ENCODE measurements at regions not wholly inside any gene's neighbourhood (a gene's known extent, or its start where the extent isn't known, plus 50 kb on each side); places are given as distances from the start of the nearest gene placed in this dataset.

DNA sequence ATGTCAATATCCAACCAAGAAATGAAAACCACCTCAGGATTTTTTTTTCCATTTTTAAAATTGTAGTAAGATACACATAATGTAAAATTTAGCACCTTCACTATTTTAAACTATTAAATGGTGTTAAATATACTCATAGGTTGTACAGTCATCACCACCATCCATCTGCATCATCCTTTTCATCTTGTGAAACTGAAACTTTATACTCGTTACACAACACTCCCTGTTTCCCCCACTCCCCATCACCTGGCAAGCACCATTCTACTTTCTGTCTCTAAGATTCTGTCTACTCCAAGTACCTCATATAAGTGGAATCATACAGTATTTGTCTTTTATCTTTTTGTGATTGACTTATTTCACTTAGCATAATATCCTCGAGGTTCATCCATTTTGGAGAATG lies 335.2 kb upstream of the NPSR1 start:
- H3K9me3 ChIP-seq (ENCODE audit: control insufficient read depth in 1 of 2, insufficient read depth in 1 of 2, low read depth in 1 of 2, low read length in 2 of 2) = no peaks in the 10 kb centered on the region
- no peak overlapping the region for H3K4me3 ChIP-seq (replicated peaks in 1 of 2; ENCODE audit: low read depth in 1 of 2, low read length in 2 of 2)
- RAD21 ChIA-PET (ENCODE audit: low non-redundant PET in 1 of 2, low total read pairs in 2 of 2, uncharacterized antibody in 2 of 2, unreplicated experiment in 2 of 2) = no interaction called here
- peaks cover 0 to 7% of the 10 kb centered on the region in 2 experiments; a peak in 1 of 4 replicates for H3K4me1 ChIP-seq (ENCODE audit: control insufficient read depth in 1 of 2, insufficient read depth in 2 of 2, low read length in 2 of 2)
- POLR2A ChIA-PET = no interaction called here
- no peak for DNase-seq (ENCODE audit: low read depth, low spot score)
- CTCF ChIA-PET = no interaction called here
- H3K27ac ChIP-seq (ENCODE audit: low read depth, low read length) = no peak overlapping the region
- no TSS peak for BruUV-seq (replicated peaks)
- H3K79me2 ChIP-seq (ENCODE audit: insufficient read depth, low read length) = no peaks in the 10 kb centered on the region
- H3K9ac ChIP-seq (ENCODE audit: low read length) = no peak overlapping the region
- no peak for ATAC-seq
- no peak overlapping the region for H3K4me2 ChIP-seq (ENCODE audit: low read length)
- TF ChIP-seq SP1 (IDR thresholded peaks at IDR 0.05; ENCODE audit: low read depth) = no peak
- TF ChIP-seq RAD21 (IDR thresholded peaks at IDR 0.05; ENCODE audit: low read depth) = no peak
- TF ChIP-seq, protein P1, sequence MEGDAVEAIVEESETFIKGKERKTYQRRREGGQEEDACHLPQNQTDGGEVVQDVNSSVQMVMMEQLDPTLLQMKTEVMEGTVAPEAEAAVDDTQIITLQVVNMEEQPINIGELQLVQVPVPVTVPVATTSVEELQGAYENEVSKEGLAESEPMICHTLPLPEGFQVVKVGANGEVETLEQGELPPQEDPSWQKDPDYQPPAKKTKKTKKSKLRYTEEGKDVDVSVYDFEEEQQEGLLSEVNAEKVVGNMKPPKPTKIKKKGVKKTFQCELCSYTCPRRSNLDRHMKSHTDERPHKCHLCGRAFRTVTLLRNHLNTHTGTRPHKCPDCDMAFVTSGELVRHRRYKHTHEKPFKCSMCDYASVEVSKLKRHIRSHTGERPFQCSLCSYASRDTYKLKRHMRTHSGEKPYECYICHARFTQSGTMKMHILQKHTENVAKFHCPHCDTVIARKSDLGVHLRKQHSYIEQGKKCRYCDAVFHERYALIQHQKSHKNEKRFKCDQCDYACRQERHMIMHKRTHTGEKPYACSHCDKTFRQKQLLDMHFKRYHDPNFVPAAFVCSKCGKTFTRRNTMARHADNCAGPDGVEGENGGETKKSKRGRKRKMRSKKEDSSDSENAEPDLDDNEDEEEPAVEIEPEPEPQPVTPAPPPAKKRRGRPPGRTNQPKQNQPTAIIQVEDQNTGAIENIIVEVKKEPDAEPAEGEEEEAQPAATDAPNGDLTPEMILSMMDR (IDR thresholded peaks at IDR 0.05 in 2 of 3, conservative IDR thresholded peaks at IDR 0.05 in 1 of 3; ENCODE audit: borderline replicate concordance in 1 of 3, insufficient read depth in 1 of 3, low read depth in 2 of 3, low read length in 2 of 3) = no peak
- TF ChIP-seq SIN3A (IDR thresholded peaks at IDR 0.05; ENCODE audit: low read depth) = no peak
- no peak for TF ChIP-seq EGR1 (IDR thresholded peaks at IDR 0.05; ENCODE audit: low read depth)
- no peak for TF ChIP-seq EZH2 (IDR thresholded peaks at IDR 0.05)
- TF ChIP-seq SRF (IDR thresholded peaks at IDR 0.05; ENCODE audit: low read depth) = no peak
- TF ChIP-seq POLR2A (IDR thresholded peaks at IDR 0.05; ENCODE audit: borderline replicate concordance, extremely low read depth, insufficient read depth, insufficient read length) = no peak
- no peak for TF ChIP-seq POLR2AphosphoS5 (IDR thresholded peaks at IDR 0.05; ENCODE audit: low read depth, low read length)
- TF ChIP-seq, protein P2, sequence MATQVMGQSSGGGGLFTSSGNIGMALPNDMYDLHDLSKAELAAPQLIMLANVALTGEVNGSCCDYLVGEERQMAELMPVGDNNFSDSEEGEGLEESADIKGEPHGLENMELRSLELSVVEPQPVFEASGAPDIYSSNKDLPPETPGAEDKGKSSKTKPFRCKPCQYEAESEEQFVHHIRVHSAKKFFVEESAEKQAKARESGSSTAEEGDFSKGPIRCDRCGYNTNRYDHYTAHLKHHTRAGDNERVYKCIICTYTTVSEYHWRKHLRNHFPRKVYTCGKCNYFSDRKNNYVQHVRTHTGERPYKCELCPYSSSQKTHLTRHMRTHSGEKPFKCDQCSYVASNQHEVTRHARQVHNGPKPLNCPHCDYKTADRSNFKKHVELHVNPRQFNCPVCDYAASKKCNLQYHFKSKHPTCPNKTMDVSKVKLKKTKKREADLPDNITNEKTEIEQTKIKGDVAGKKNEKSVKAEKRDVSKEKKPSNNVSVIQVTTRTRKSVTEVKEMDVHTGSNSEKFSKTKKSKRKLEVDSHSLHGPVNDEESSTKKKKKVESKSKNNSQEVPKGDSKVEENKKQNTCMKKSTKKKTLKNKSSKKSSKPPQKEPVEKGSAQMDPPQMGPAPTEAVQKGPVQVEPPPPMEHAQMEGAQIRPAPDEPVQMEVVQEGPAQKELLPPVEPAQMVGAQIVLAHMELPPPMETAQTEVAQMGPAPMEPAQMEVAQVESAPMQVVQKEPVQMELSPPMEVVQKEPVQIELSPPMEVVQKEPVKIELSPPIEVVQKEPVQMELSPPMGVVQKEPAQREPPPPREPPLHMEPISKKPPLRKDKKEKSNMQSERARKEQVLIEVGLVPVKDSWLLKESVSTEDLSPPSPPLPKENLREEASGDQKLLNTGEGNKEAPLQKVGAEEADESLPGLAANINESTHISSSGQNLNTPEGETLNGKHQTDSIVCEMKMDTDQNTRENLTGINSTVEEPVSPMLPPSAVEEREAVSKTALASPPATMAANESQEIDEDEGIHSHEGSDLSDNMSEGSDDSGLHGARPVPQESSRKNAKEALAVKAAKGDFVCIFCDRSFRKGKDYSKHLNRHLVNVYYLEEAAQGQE (IDR thresholded peaks at IDR 0.05; ENCODE audit: low read depth) = no peak
- no peak for TF ChIP-seq TCF7L2 (IDR thresholded peaks at IDR 0.05; ENCODE audit: borderline replicate concordance, extremely low read depth, insufficient read depth, insufficient read length)
- TF ChIP-seq YY1 (IDR thresholded peaks at IDR 0.05; ENCODE audit: extremely low read depth, insufficient replicate concordance, low read depth, low read length) = no peak
- TF ChIP-seq, protein P3, sequence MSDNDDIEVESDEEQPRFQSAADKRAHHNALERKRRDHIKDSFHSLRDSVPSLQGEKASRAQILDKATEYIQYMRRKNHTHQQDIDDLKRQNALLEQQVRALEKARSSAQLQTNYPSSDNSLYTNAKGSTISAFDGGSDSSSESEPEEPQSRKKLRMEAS (IDR thresholded peaks at IDR 0.05) = no peak
- TF ChIP-seq ELF1 (IDR thresholded peaks at IDR 0.05; ENCODE audit: borderline replicate concordance, low read depth) = no peak
- no peak for TF ChIP-seq FOSL1 (IDR thresholded peaks at IDR 0.05; ENCODE audit: low read depth)
- no peak for TF ChIP-seq ZFX (IDR thresholded peaks at IDR 0.05)
- TF ChIP-seq, protein P4, sequence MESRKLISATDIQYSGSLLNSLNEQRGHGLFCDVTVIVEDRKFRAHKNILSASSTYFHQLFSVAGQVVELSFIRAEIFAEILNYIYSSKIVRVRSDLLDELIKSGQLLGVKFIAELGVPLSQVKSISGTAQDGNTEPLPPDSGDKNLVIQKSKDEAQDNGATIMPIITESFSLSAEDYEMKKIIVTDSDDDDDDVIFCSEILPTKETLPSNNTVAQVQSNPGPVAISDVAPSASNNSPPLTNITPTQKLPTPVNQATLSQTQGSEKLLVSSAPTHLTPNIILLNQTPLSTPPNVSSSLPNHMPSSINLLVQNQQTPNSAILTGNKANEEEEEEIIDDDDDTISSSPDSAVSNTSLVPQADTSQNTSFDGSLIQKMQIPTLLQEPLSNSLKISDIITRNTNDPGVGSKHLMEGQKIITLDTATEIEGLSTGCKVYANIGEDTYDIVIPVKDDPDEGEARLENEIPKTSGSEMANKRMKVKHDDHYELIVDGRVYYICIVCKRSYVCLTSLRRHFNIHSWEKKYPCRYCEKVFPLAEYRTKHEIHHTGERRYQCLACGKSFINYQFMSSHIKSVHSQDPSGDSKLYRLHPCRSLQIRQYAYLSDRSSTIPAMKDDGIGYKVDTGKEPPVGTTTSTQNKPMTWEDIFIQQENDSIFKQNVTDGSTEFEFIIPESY (IDR thresholded peaks at IDR 0.05; ENCODE audit: extremely low read depth, insufficient replicate concordance, low read length) = no peak
- TF ChIP-seq, protein P5, sequence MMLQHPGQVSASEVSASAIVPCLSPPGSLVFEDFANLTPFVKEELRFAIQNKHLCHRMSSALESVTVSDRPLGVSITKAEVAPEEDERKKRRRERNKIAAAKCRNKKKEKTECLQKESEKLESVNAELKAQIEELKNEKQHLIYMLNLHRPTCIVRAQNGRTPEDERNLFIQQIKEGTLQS (IDR thresholded peaks at IDR 0.05) = no peak
- TF ChIP-seq JUND (IDR thresholded peaks at IDR 0.05) = no peak
- TF ChIP-seq ZNF274 (IDR thresholded peaks at IDR 0.05; ENCODE audit: low read depth, low read length) = no peak
- H3K9me2 ChIP-seq (ENCODE audit: insufficient read depth) = no peaks in the 10 kb centered on the region
- H4K20me1 ChIP-seq (ENCODE audit: insufficient read depth) = no peaks in the 10 kb centered on the region
- no peak overlapping the region for H2AFZ ChIP-seq (ENCODE audit: low read depth, low read length, poor library complexity, severe bottlenecking)
- intact Hi-C loops (cut with micrococcal nuclease) = no loop called here
- no peaks in the 10 kb centered on the region for H3K36me3 ChIP-seq (ENCODE audit: control insufficient read depth in 1 of 2, insufficient read depth in 2 of 2, low read length in 2 of 2)
- no peaks in the 10 kb centered on the region for H3K27me3 ChIP-seq (ENCODE audit: insufficient read depth, low read length)
